SK-N-SH (cell line): ENCODE measurements at regions not wholly inside any gene's neighbourhood (a gene's known extent, or its start where the extent isn't known, plus 50 kb on each side); places are given as distances from the start of the nearest gene placed in this dataset.

ENCODE experiments used
- CTCF ChIA-PET: fragments of 300-600, 350-600 bp; formaldehyde crosslinking; extraction: SDS; loops from one replicate; lab custom pipeline; 2021; lab: Yijun Ruan, JAX
- POLR2A ChIA-PET: fragments of 350-600 bp; sonication (Branson Sonifier 250); formaldehyde crosslinking; extraction: SDS; loops from one replicate; lab custom pipeline; 2020; ENCODE audit warnings: antibody characterized with exemption, inconsistent platforms; lab: Yijun Ruan, JAX
- DNase-seq: peaks from one replicate; pipeline ENCODE4 v3.0.0; 2012
- H2AFZ ChIP-seq: fragments of 200-600 bp; sonication (generic); 2 replicates; pipeline ENCODE4 v1.8.1; 2016; ENCODE audit warnings: antibody characterized with exemption, mild to moderate bottlenecking, low read depth
- H3F3A ChIP-seq: fragments of 200-600 bp; sonication (generic); replicated peaks from 2 replicates; pipeline ENCODE3; 2016; ENCODE audit warnings: antibody characterized with exemption, mild to moderate bottlenecking; ENCODE audit not compliant: insufficient read depth
- H3K27ac ChIP-seq, 2 experiments: fragments of 200-500 bp in 1 of 2; fragments of 200-600 bp in 1 of 2; sonication (Bioruptor generic) in 1 of 2; sonication (generic), shearing (Covaris generic) in 1 of 2; 2 replicates each; pipeline versions ENCODE4 v1.5.1 to v1.6.1; 2014 to 2016; ENCODE audit warnings: low read depth in 2 of 2, inconsistent platforms in 1 of 2, low read length in 1 of 2, mild to moderate bottlenecking in 1 of 2, mixed read lengths in 1 of 2
- H3K27me3 ChIP-seq: fragments of 200-600 bp; sonication (generic), shearing (Covaris generic); 2 replicates; pipeline ENCODE4 v1.6.1; 2016; ENCODE audit warnings: mixed run types; ENCODE audit not compliant: insufficient read depth
- H3K36me3 ChIP-seq, 2 experiments: fragments of 200-500 bp in 1 of 2; fragments of 200-600 bp in 1 of 2; sonication (Bioruptor generic) in 1 of 2; sonication (generic) in 1 of 2; replicated peaks in 1 of 2; 2 replicates each; pipeline versions ENCODE3 to v1.5.1; 2014 to 2016; ENCODE audit warnings: low read length in 1 of 2, mild to moderate bottlenecking in 1 of 2; ENCODE audit not compliant: insufficient read depth in 2 of 2, control insufficient read depth in 1 of 2
- H3K4me1 ChIP-seq, 2 experiments: fragments of 200-500 bp in 1 of 2; fragments of 200-600 bp in 1 of 2; sonication (Bioruptor generic) in 1 of 2; sonication (generic), shearing (Covaris generic) in 1 of 2; 2 replicates each; pipeline versions ENCODE4 v1.5.1 to v1.6.1; 2014 to 2016; ENCODE audit warnings: low read depth in 1 of 2, low read length in 1 of 2, mixed run types in 1 of 2; ENCODE audit not compliant: insufficient read depth in 2 of 2, control insufficient read depth in 1 of 2
- H3K4me2 ChIP-seq: fragments of 200-600 bp; sonication (generic), shearing (Covaris generic); 2 replicates; pipeline ENCODE4 v1.6.1; 2017; ENCODE audit warnings: mixed run types
- H3K4me3 ChIP-seq, 2 experiments: fragments of 200-500 bp in 1 of 2; fragments of 200-600 bp in 1 of 2; sonication (Bioruptor generic) in 1 of 2; sonication (generic), shearing (Covaris generic) in 1 of 2; 2 replicates each; pipeline versions ENCODE4 v1.5.1 to v1.8.1; 2014 to 2016; ENCODE audit warnings: low read depth in 2 of 2, inconsistent platforms in 1 of 2, low read length in 1 of 2, mild to moderate bottlenecking in 1 of 2, mixed read lengths in 1 of 2, moderate library complexity in 1 of 2
- H3K79me2 ChIP-seq: fragments of 200-600 bp; sonication (generic); 2 replicates; pipeline ENCODE4 v1.8.1; 2017; ENCODE audit warnings: mild to moderate bottlenecking; ENCODE audit not compliant: insufficient read depth
- H3K9ac ChIP-seq: fragments of 200-600 bp; sonication (generic); 2 replicates; pipeline ENCODE4 v1.6.1; 2017; ENCODE audit warnings: mixed run types
- H3K9me2 ChIP-seq: fragments of 200-600 bp; sonication (generic); 2 replicates; pipeline ENCODE4 v1.6.1; 2017; ENCODE audit warnings: mixed run types
- H3K9me3 ChIP-seq: fragments of 200-600 bp; sonication (generic); 2 replicates; pipeline ENCODE4 v1.6.1; 2017; ENCODE audit warnings: mixed run types, mild to moderate bottlenecking, moderate library complexity
- H4K20me1 ChIP-seq: fragments of 200-600 bp; sonication (generic); 2 replicates; pipeline ENCODE4 v1.6.1; 2017; ENCODE audit warnings: mild to moderate bottlenecking, mixed run types; ENCODE audit not compliant: insufficient read depth
- CHD2 ChIP-seq: fragments of 150-350 bp; IDR thresholded peaks from 2 replicates; pipeline ENCODE4 v1.6.1; 2018; ENCODE audit warnings: low read length; ENCODE audit not compliant: partially characterized antibody
- ELF1 ChIP-seq: IDR thresholded peaks from 2 replicates; pipeline ENCODE4 v1.4.0; 2012
- EP300 ChIP-seq, 2 experiments: IDR thresholded peaks; 2 replicates each; pipeline versions ENCODE4 v1.4.0 to v1.6.1; 2012; ENCODE audit warnings: borderline replicate concordance in 1 of 2, low read depth in 1 of 2, low read length in 1 of 2
- EZH2phosphoT487 ChIP-seq: fragments of 200-600 bp; sonication (generic); IDR thresholded peaks from 2 replicates; pipeline ENCODE4 v1.6.1; 2017; ENCODE audit warnings: low read depth, mixed run types, mild to moderate bottlenecking, antibody characterized with exemption, moderate library complexity, borderline replicate concordance
- FOSL2 ChIP-seq: IDR thresholded peaks from 2 replicates; pipeline ENCODE4 v1.4.0; 2012; ENCODE audit warnings: low read depth, mild to moderate bottlenecking, moderate library complexity, borderline replicate concordance
- FOXJ3 ChIP-seq: sonication (generic); formaldehyde crosslinking; IDR thresholded peaks from 2 replicates; pipeline ENCODE4 v1.5.1; 2020; ENCODE audit warnings: mild to moderate bottlenecking, missing genetic modification reagents
- FOXM1 ChIP-seq: IDR thresholded peaks from 2 replicates; pipeline ENCODE4 v1.4.0; 2012; ENCODE audit warnings: low read depth, mild to moderate bottlenecking
- GABPA ChIP-seq: IDR thresholded peaks from 2 replicates; pipeline ENCODE4 v1.4.0; 2012; ENCODE audit warnings: low read depth, mild to moderate bottlenecking
- IRF3 ChIP-seq: fragments of 150-350 bp; IDR thresholded peaks from 2 replicates; pipeline ENCODE4 v1.6.1; 2016; ENCODE audit warnings: mild to moderate bottlenecking, low read depth, low read length
- MXI1 ChIP-seq: IDR thresholded peaks from 2 replicates; pipeline ENCODE4 v1.6.1; 2012; ENCODE audit warnings: mild to moderate bottlenecking, low read depth, low read length, improper control_type of control experiment
- NRF1 ChIP-seq: IDR thresholded peaks from 2 replicates; pipeline ENCODE4 v1.6.1; 2012; ENCODE audit warnings: low read depth, mild to moderate bottlenecking, low read length
- PBX3 ChIP-seq: IDR thresholded peaks from 2 replicates; pipeline ENCODE4; 2012
- RCOR1 ChIP-seq: fragments of 150-350 bp; IDR thresholded peaks from 2 replicates; pipeline ENCODE4 v1.6.1; 2017; ENCODE audit warnings: antibody characterized with exemption, low read length
- REST ChIP-seq: IDR thresholded peaks from 2 replicates; pipeline ENCODE4 v1.6.1; 2012; ENCODE audit warnings: mild to moderate bottlenecking, low read depth, low read length, moderate library complexity
- RXRA ChIP-seq: IDR thresholded peaks from 2 replicates; pipeline ENCODE4 v1.4.0; 2012; ENCODE audit warnings: low read depth, mild to moderate bottlenecking, borderline replicate concordance
- TCF12 ChIP-seq: IDR thresholded peaks from 2 replicates; pipeline ENCODE4 v1.4.0; 2012
- TEAD4 ChIP-seq: IDR thresholded peaks from 2 replicates; pipeline ENCODE4 v1.4.0; 2012; ENCODE audit warnings: mild to moderate bottlenecking, borderline replicate concordance; ENCODE audit not compliant: insufficient read depth
- USF2 ChIP-seq: fragments of 150-350 bp; IDR thresholded peaks from 2 replicates; pipeline ENCODE4 v1.6.1; 2017; ENCODE audit warnings: antibody characterized with exemption, low read length, low read depth, borderline replicate concordance
- WGBS: methylation state at CpG from one replicate; pipeline ENCODE4 v1.1.6; 2017; ENCODE audit warnings: low lambda C conversion rate; 5-methylcytosine and 5-hydroxymethylcytosine counted together

- H3K4me1 ChIP-seq, result no peaks in the 10 kb centered on the region; a peak in 1 of 4 replicates
These were observed 345.6 kb downstream of the MDFIC start for GRCh38 chr7:115267503-115267902.

GRCh38 chr7:115260381-115260780 is 338.5 kb downstream of the MDFIC start:
- ChIA-PET POLR2A (no interaction called here), CTCF (no interaction called here)
- Histone ChIP-seq H2AFZ (no peak overlapping the region), H4K20me1 (no peaks in the 10 kb centered on the region), H3K9me3 (no peaks in the 10 kb centered on the region), H3K4me1 (no peaks in the 10 kb centered on the region), H3K9me2 (no peaks in the 10 kb centered on the region), H3K4me3 (no peak overlapping the region), H3K9ac (no peak overlapping the region), H3F3A (no peaks in the 10 kb centered on the region), H3K27ac (no peak overlapping the region), H3K36me3 (no peaks in the 10 kb centered on the region), H3K27me3 (no peaks in the 10 kb centered on the region), H3K79me2 (no peaks in the 10 kb centered on the region), H3K4me2 (no peak overlapping the region)
- DNase-seq, result no peak
- WGBS, result 16% methylated on average over 2 of the region's 2 CpGs
- TF ChIP-seq CHD2, result no peak
- no peak for TF ChIP-seq REST
- TF ChIP-seq RCOR1, result no peak
- TF ChIP-seq GABPA, result no peak
- TF ChIP-seq NRF1, result no peak
- TF ChIP-seq IRF3, result no peak
- no peak for TF ChIP-seq TEAD4
- TF ChIP-seq EZH2phosphoT487, result no peak
- no peak for TF ChIP-seq FOXJ3 (CRISPR knock-in tag)
- no peak for TF ChIP-seq MXI1
- TF ChIP-seq ELF1, result no peak
- TF ChIP-seq FOXM1, result no peak
- TF ChIP-seq EP300 (IDR thresholded peaks at IDR 0.05; ENCODE audit: borderline replicate concordance in 1 of 2, low read depth in 1 of 2, low read length in 1 of 2), result no peak
- TF ChIP-seq TCF12, result no peak
- TF ChIP-seq FOSL2, result no peak
- TF ChIP-seq PBX3, result no peak
- no peak for TF ChIP-seq RXRA

More at GRCh38 chr7:115267503-115267902, 345.6 kb downstream of the MDFIC start:
- TF ChIP-seq TCF12 (no peak), USF2 (no peak), FOXM1 (no peak)
- TF ChIP-seq, all 33 proteins: peak for 0
- Histone ChIP-seq H3K9me3 (no peaks in the 10 kb centered on the region), H3F3A (no peaks in the 10 kb centered on the region), H3K36me3 (no peaks in the 10 kb centered on the region), H3K9me2 (no peaks in the 10 kb centered on the region), H3K27ac (no peak overlapping the region), H3K9ac (no peak overlapping the region), H3K79me2 (no peaks in the 10 kb centered on the region), H3K4me3 (no peak overlapping the region), H3K4me2 (no peak overlapping the region), H4K20me1 (no peaks in the 10 kb centered on the region), H2AFZ (no peak overlapping the region), H3K27me3 (no peaks in the 10 kb centered on the region)
- ChIA-PET CTCF (no interaction called here), POLR2A (no interaction called here)
- DNase-seq, result no peak
